ENCODE measurements at regions not wholly inside any gene's neighbourhood (a gene's known extent, or its start where the extent isn't known, plus 50 kb on each side); places are given as distances from the start of the nearest gene placed in this dataset.

DNA sequence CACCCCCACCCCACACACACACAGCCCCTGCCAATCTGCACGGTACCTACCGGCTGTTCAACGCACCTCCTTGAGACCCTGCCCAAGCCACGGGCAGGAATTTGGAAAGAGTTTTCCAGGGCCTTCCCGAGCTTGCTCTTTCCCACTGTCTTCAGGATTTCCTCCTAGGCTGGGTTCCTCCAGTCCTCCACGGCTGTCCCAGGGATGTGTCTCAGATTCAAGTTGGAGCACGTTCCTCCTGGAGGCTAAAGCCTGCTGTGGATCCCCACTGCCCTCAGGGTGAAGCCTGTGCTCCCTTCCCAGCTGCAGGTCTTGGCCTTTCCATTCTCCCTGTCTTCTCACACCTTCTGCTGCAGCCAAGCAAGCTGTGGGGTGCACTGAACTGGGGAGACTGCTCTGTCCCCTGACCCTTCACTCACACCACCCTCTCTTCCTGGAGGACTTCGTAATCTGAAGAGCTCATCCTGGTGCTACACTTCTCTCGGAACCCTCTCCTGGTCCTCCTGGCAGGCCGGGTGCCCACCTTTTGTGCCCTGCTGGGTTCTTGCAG is 54.9 kb upstream of the HS6ST1 start:
- H3K4me3 ChIP-seq (ENCODE audit: low read length), result no peak overlapping the region
- TF ChIP-seq EZH2phosphoT487 (IDR thresholded peaks at IDR 0.05; ENCODE audit: low read depth), result no peak
- TF ChIP-seq, protein P1, sequence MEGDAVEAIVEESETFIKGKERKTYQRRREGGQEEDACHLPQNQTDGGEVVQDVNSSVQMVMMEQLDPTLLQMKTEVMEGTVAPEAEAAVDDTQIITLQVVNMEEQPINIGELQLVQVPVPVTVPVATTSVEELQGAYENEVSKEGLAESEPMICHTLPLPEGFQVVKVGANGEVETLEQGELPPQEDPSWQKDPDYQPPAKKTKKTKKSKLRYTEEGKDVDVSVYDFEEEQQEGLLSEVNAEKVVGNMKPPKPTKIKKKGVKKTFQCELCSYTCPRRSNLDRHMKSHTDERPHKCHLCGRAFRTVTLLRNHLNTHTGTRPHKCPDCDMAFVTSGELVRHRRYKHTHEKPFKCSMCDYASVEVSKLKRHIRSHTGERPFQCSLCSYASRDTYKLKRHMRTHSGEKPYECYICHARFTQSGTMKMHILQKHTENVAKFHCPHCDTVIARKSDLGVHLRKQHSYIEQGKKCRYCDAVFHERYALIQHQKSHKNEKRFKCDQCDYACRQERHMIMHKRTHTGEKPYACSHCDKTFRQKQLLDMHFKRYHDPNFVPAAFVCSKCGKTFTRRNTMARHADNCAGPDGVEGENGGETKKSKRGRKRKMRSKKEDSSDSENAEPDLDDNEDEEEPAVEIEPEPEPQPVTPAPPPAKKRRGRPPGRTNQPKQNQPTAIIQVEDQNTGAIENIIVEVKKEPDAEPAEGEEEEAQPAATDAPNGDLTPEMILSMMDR (IDR thresholded peaks at IDR 0.05; ENCODE audit: low read depth, low read length), result no peak
- no peaks in the 10 kb centered on the region for H3K4me1 ChIP-seq (ENCODE audit: low read length)
- H3K9me3 ChIP-seq (ENCODE audit: insufficient read depth, low read length), result no peaks in the 10 kb centered on the region
- H3K27ac ChIP-seq (ENCODE audit: low read length), result no peak overlapping the region
- no peaks in the 10 kb centered on the region for H3K36me3 ChIP-seq (replicated peaks; ENCODE audit: low read depth, low read length)
- H2AFZ ChIP-seq (ENCODE audit: low read depth, low read length), result no peak overlapping the region
- H3K27me3 ChIP-seq (ENCODE audit: low read depth, low read length), result no peaks in the 10 kb centered on the region
- no peaks in the 10 kb centered on the region for H4K20me1 ChIP-seq (ENCODE audit: insufficient read depth, low read length)
- H3K9ac ChIP-seq (ENCODE audit: low read length), result no peak overlapping the region
- no peak overlapping the region for H3K4me2 ChIP-seq (ENCODE audit: low read length)
- no peaks in the 10 kb centered on the region for H3K79me2 ChIP-seq (ENCODE audit: low read length)

DNA sequence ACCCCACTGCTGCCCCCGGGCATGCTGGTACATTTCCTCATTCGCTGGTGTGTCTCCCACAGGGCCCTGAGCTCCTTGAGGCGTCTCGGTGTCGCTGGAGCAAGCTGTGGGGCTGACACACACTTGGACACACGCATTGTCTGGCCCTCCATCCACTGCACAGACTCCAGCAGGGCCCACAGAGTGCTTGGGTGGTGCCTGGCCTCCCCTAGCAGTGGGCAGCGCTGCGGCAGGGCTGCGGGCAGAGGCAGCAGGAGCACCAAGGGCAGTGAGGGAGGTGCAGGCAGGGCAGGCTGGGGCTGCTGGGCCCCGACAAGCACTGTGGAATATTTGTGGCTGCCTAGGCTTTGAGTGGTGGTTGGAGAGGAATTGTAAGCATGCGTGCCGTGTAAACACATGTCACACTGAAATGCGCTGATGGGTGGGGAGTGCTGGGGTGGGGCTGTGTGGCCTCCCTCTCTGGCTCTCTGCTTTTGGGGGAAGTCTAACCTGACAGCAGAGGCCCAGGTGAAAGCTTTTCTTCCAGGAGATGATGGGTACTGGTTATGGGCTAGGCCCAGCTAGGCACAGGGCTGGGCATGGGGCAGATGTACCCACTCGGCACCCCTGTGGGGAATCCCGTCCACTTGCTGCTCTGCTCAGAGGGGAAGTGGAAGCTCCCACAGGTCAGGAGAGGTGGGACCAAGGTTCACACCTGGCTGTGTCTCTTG is 55.5 kb upstream of the HS6ST1 start:
- no peak overlapping the region for H3K27ac ChIP-seq (ENCODE audit: low read length)
- no peak overlapping the region for H3K4me2 ChIP-seq (ENCODE audit: low read length)
- no peaks in the 10 kb centered on the region for H3K27me3 ChIP-seq (ENCODE audit: low read depth, low read length)
- no peak overlapping the region for H3K4me3 ChIP-seq (ENCODE audit: low read length)
- no peak overlapping the region for H3K9ac ChIP-seq (ENCODE audit: low read length)
- no peaks in the 10 kb centered on the region for H3K4me1 ChIP-seq (ENCODE audit: low read length)
- H2AFZ ChIP-seq (ENCODE audit: low read depth, low read length), result no peak overlapping the region
- H4K20me1 ChIP-seq (ENCODE audit: insufficient read depth, low read length), result no peaks in the 10 kb centered on the region
- H3K36me3 ChIP-seq (replicated peaks; ENCODE audit: low read depth, low read length), result no peaks in the 10 kb centered on the region
- no peak for TF ChIP-seq EZH2phosphoT487 (IDR thresholded peaks at IDR 0.05; ENCODE audit: low read depth)
- no peaks in the 10 kb centered on the region for H3K79me2 ChIP-seq (ENCODE audit: low read length)
- H3K9me3 ChIP-seq (ENCODE audit: insufficient read depth, low read length), result no peaks in the 10 kb centered on the region

DNA sequence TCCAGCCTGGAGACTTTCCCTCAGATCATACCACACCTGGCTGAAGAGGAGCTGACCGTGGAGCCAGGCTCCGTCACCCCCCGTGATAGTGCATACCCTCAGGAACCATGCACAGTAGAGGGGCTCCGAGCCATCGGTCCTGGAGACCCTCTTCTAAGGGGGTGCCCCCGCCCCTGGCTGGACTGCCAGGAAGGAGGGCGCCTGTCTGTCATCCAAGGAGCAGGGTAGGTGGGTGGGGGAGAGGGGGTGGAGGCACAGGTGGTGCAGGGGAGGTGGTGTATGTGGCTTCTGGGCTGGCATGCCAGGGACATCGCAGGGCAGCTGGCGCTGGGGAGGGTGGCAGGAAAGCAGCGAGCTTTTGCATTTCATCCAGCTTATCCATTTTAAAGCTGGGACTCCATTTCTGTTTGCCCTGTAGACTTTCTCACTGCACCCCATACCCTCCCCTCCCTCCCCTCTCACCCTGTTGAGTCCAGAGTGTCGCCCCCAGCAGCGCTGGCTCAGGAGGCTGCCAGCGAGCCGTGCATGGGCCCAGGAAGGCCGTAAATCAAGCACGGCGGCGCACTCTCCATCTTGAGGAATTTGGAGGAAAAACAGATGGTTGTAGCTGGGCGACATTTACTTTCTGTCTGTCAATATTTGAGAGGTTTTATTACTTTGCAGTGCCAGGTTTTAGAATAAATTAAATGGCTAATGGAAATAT is 56.2 kb upstream of the HS6ST1 start:
- no peak overlapping the region for H3K4me3 ChIP-seq (ENCODE audit: low read length)
- no peak overlapping the region for H3K9ac ChIP-seq (ENCODE audit: low read length)
- no peak overlapping the region for H3K27ac ChIP-seq (ENCODE audit: low read length)
- TF ChIP-seq, protein P1 (IDR thresholded peaks at IDR 0.05; ENCODE audit: low read depth, low read length), result no peak
- TF ChIP-seq EZH2phosphoT487 (IDR thresholded peaks at IDR 0.05; ENCODE audit: low read depth), result no peak
- no peaks in the 10 kb centered on the region for H3K36me3 ChIP-seq (replicated peaks; ENCODE audit: low read depth, low read length)
- H3K27me3 ChIP-seq (ENCODE audit: low read depth, low read length), result no peaks in the 10 kb centered on the region
- no peak overlapping the region for H2AFZ ChIP-seq (ENCODE audit: low read depth, low read length)
- no peaks in the 10 kb centered on the region for H3K79me2 ChIP-seq (ENCODE audit: low read length)
- H4K20me1 ChIP-seq (ENCODE audit: insufficient read depth, low read length), result no peaks in the 10 kb centered on the region
- H3K4me2 ChIP-seq (ENCODE audit: low read length), result no peak overlapping the region
- no peaks in the 10 kb centered on the region for H3K4me1 ChIP-seq (ENCODE audit: low read length)
- H3K9me3 ChIP-seq (ENCODE audit: insufficient read depth, low read length), result no peaks in the 10 kb centered on the region

DNA sequence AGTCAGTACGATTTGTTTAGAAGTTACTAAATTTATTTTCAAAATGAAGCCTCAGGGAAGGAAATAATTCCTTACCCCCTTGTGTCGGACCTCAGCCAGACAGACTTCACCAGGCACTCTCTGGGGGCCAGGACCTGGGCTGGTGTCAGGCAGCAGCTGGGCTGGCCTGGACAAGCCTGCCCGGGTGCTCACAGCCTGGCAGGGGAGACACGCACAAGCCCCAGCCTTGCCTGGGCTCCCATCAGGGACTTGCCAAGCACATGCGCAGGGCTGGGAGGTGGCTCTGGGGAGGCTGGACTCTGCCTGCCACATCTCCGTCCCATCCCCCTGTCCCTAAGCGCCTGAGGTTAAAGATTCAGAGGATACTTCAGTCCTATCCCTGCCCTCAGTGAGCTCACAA is 56.8 kb upstream of the HS6ST1 start:
- Histone ChIP-seq H3K27ac (ENCODE audit: low read length) (no peak overlapping the region), H3K9me3 (ENCODE audit: insufficient read depth, low read length) (no peaks in the 10 kb centered on the region), H3K9ac (ENCODE audit: low read length) (no peak overlapping the region), H3K79me2 (ENCODE audit: low read length) (no peaks in the 10 kb centered on the region), H4K20me1 (ENCODE audit: insufficient read depth, low read length) (no peaks in the 10 kb centered on the region), H3K4me2 (ENCODE audit: low read length) (no peak overlapping the region), H3K36me3 (replicated peaks; ENCODE audit: low read depth, low read length) (no peaks in the 10 kb centered on the region), H3K4me3 (ENCODE audit: low read length) (no peak overlapping the region), H3K27me3 (ENCODE audit: low read depth, low read length) (no peaks in the 10 kb centered on the region), H3K4me1 (ENCODE audit: low read length) (no peaks in the 10 kb centered on the region), H2AFZ (ENCODE audit: low read depth, low read length) (no peak overlapping the region)
- TF ChIP-seq, protein P1 (IDR thresholded peaks at IDR 0.05; ENCODE audit: low read depth, low read length), result no peak
- TF ChIP-seq EZH2phosphoT487 (IDR thresholded peaks at IDR 0.05; ENCODE audit: low read depth), result no peak
